Gastrocnemius medialis (tissue), 4 donors: ENCODE measurements at regions not wholly inside any gene's neighbourhood (a gene's known extent, or its start where the extent isn't known, plus 50 kb on each side); places are given as distances from the start of the nearest gene placed in this dataset.

Experiments used
- CTCF ChIP-seq, 5 experiments: fragments of 450-650 bp in 3 of 5; fragments of 200-600 bp in 2 of 5; sonication (generic) in 2 of 5; IDR thresholded peaks in 4 of 5; conservative IDR thresholded peaks in 1 of 5; 1 replicate in 4 of 5; 2 replicates in 1 of 5; pipeline ENCODE4 v1.5.1; 2016 to 2019; ENCODE audit warnings: antibody characterized with exemption in 5 of 5, mild to moderate bottlenecking in 3 of 5, moderate library complexity in 3 of 5
- POLR2A ChIP-seq, 2 donors: fragments of 450-650 bp; IDR thresholded peaks; one replicate each; pipeline ENCODE4 v1.6.1; 2017; ENCODE audit warnings: antibody characterized with exemption in 2 of 2, mild to moderate bottlenecking in 2 of 2, moderate library complexity in 2 of 2

- no peak for TF ChIP-seq CTCF (IDR thresholded peaks at IDR 0.05 in 4 of 5, conservative IDR thresholded peaks at IDR 0.05 in 1 of 5)
- TF ChIP-seq POLR2A (IDR thresholded peaks at IDR 0.05) = no peak
Measured at GRCh38 chr3:112759681-112760080, 87.0 kb downstream of the CD200R1L start.
